Activated CD8-positive, alpha-beta memory T cell treated with anti-CD3 and anti-CD28 coated beads, Interleukin-2, amount 10 ng/mL, durations not matched to agents 7 days and 5 days (primary cell): ENCODE measurements at regions not wholly inside any gene's neighbourhood (a gene's known extent, or its start where the extent isn't known, plus 50 kb on each side); places are given as distances from the start of the nearest gene placed in this dataset.

Experiments
- ATAC-seq: fragments of 150-1000 bp; cut with Tn5 transposase; one replicate; pipeline ENCODE4 v1.10.0; 2021; ENCODE audit warnings: moderate library complexity
- CTCF ChIA-PET: fragments of 350-600 bp; sonication (Branson Sonifier 250); formaldehyde crosslinking; loops from one replicate; lab custom pipeline; 2021; ENCODE audit warnings: antibody characterized with exemption; lab: Charles Lee
- DNase-seq: peaks from one replicate; pipeline ENCODE4 v3.0.0-alpha.2; 2020
- H3K27ac Mint-ChIP-seq: one replicate; pipeline ENCODE4 v1.8.0; 2021; ENCODE audit warnings: mild to moderate bottlenecking, mixed read lengths
- H3K27me3 Mint-ChIP-seq: one replicate; pipeline ENCODE4 v1.8.0; 2021; ENCODE audit warnings: mixed read lengths
- H3K36me3 Mint-ChIP-seq: one replicate; pipeline ENCODE4 v1.8.0; 2021; ENCODE audit warnings: mild to moderate bottlenecking, mixed read lengths
- H3K4me1 Mint-ChIP-seq: one replicate; pipeline ENCODE4 v1.8.0; 2021; ENCODE audit warnings: mixed read lengths
- H3K4me3 Mint-ChIP-seq: one replicate; pipeline ENCODE4 v1.8.0; 2021; ENCODE audit warnings: mild to moderate bottlenecking, moderate library complexity, mixed read lengths
- H3K9me3 Mint-ChIP-seq: one replicate; pipeline ENCODE4 v1.8.0; 2022; ENCODE audit warnings: low read depth, mixed read lengths

- H3K4me1 Mint-ChIP-seq, result no peaks in the 10 kb centered on the region
- no peaks in the 10 kb centered on the region for H3K27me3 Mint-ChIP-seq
- CTCF ChIA-PET, result no interaction called here
- H3K27ac Mint-ChIP-seq, result no peak overlapping the region
- ATAC-seq (no peak), DNase-seq (no peak)
- H3K9me3 Mint-ChIP-seq, result peaks cover 3% of the 10 kb centered on the region
- H3K4me3 Mint-ChIP-seq, result no peak overlapping the region
- no peaks in the 10 kb centered on the region for H3K36me3 Mint-ChIP-seq
Measured at GRCh38 chr2:150700666-150701580, 213.5 kb upstream of the RND3 start.

GRCh38 chr2:150699218-150699617, 211.8 kb upstream of the RND3 start:
- H3K4me1 Mint-ChIP-seq, result no peaks in the 10 kb centered on the region
- ATAC-seq (no peak), DNase-seq (no peak)
- H3K4me3 Mint-ChIP-seq, result no peak overlapping the region
- no peaks in the 10 kb centered on the region for H3K27me3 Mint-ChIP-seq
- no peaks in the 10 kb centered on the region for H3K9me3 Mint-ChIP-seq
- no peaks in the 10 kb centered on the region for H3K36me3 Mint-ChIP-seq
- CTCF ChIA-PET, result no interaction called here
- H3K27ac Mint-ChIP-seq, result no peak overlapping the region

DNA sequence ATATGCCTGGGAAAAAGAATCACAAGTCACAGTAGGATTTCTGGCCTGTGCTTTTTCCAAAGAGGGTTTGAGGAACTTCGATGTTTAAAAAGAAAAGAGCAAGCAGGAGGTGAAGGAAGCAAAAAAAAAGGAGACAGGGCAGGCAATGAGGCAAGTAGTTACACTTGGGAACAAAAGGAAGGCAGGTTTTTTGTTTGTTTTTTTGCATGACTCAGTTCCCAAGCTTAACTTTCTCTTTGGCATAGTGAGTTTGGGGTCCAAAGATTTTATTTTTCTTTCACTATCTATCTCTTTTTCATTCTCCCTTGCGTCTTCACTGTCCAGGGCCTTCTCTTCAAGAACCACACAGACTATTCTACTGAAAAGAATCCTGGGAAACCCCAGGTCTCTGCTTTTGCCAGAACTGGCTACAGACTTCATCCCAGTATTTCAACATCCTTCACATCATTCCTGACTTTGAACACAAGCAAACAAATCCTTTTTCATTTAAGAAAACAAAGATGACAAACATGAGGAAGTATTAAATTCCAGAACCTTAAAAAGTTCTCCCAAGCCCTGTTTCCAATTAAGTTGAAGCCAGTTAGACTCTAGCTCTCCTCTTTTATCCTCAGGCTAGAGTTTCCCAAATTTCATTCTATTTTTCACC, 210.7 kb upstream of the RND3 start:
- Mint-ChIP-seq H3K27me3 (no peaks in the 10 kb centered on the region), H3K36me3 (no peaks in the 10 kb centered on the region), H3K4me3 (no peak overlapping the region), H3K4me1 (no peaks in the 10 kb centered on the region), H3K27ac (no peak overlapping the region), H3K9me3 (peaks cover 2% of the 10 kb centered on the region)
- no peak for DNase-seq
- no peak for ATAC-seq
- CTCF ChIA-PET, result no interaction called here

GRCh38 chr2:150697596-150697995, 210.1 kb upstream of the RND3 start:
- Mint-ChIP-seq H3K4me3 (no peak overlapping the region), H3K27ac (no peak overlapping the region), H3K4me1 (no peaks in the 10 kb centered on the region), H3K27me3 (no peaks in the 10 kb centered on the region), H3K36me3 (no peaks in the 10 kb centered on the region), H3K9me3 (peaks cover 2% of the 10 kb centered on the region)
- CTCF ChIA-PET, result no interaction called here
- DNase-seq, result no peak
- ATAC-seq, result no peak

- H3K9me3 Mint-ChIP-seq, result peaks cover 2% of the 10 kb centered on the region
- H3K4me1 Mint-ChIP-seq, result no peaks in the 10 kb centered on the region
- no peaks in the 10 kb centered on the region for H3K36me3 Mint-ChIP-seq
- no peak overlapping the region for H3K4me3 Mint-ChIP-seq
- CTCF ChIA-PET, result no interaction called here
- ATAC-seq (no peak), DNase-seq (no peak)
- H3K27ac Mint-ChIP-seq, result no peak overlapping the region
- H3K27me3 Mint-ChIP-seq, result no peaks in the 10 kb centered on the region
Measured at GRCh38 chr2:150695451-150696135, 208.1 kb upstream of the RND3 start.

- H3K27ac Mint-ChIP-seq, result no peak overlapping the region
- H3K4me3 Mint-ChIP-seq, result no peak overlapping the region
- no peaks in the 10 kb centered on the region for H3K36me3 Mint-ChIP-seq
- H3K4me1 Mint-ChIP-seq, result no peaks in the 10 kb centered on the region
- ATAC-seq (no peak), DNase-seq (no peak)
- peaks cover 2% of the 10 kb centered on the region for H3K9me3 Mint-ChIP-seq
- H3K27me3 Mint-ChIP-seq, result no peaks in the 10 kb centered on the region
- CTCF ChIA-PET, result no interaction called here
Measured at GRCh38 chr2:150693556-150693955, 206.1 kb upstream of the RND3 start.

DNA sequence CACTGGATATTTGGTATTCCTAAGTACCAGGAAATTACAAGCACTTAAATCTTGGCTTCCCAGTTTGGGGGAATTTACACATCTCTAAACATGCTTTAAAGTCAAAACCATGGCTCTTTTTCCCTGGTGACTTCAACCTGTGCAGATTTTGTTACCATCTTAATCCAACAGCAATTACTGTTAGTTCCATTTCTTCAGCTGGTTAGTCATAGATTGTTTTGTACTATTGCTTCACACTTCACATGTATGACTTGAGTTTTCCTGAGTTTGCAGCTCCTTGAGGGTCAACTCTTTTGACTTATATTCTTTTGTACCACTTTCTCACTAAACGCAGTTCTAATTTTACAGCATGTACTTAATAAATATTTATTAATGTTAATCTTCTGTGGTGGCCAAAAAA, 203.4 kb upstream of the RND3 start:
- Mint-ChIP-seq H3K27me3 (no peaks in the 10 kb centered on the region), H3K36me3 (no peaks in the 10 kb centered on the region), H3K27ac (no peak overlapping the region), H3K4me1 (no peaks in the 10 kb centered on the region), H3K9me3 (peaks cover 2% of the 10 kb centered on the region), H3K4me3 (no peak overlapping the region)
- CTCF ChIA-PET, result no interaction called here
- DNase-seq (no peak), ATAC-seq (no peak)

DNA sequence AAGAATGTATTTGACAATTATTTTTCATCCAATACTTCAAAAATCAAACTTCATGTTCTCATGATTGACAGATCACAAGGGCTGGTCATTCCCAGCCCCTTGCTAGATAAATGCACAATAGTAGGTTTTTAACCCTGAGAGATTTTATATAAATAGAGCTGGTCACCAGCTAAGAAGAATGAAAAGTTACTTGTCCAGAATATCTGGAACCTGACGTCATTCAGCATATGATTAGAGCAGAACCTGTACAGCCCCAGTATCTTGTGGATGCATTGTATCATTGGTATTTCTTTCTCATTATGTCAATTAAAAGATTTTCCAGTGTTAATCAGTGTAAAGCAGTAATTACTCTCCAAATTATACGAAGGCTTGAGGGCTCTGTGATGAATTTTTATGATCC, 202.8 kb upstream of the RND3 start:
- DNase-seq (no peak), ATAC-seq (no peak)
- Mint-ChIP-seq H3K9me3 (peaks cover 2% of the 10 kb centered on the region), H3K4me1 (no peaks in the 10 kb centered on the region), H3K27ac (no peak overlapping the region), H3K27me3 (no peaks in the 10 kb centered on the region), H3K36me3 (no peaks in the 10 kb centered on the region), H3K4me3 (no peak overlapping the region)
- CTCF ChIA-PET, result no interaction called here

DNA sequence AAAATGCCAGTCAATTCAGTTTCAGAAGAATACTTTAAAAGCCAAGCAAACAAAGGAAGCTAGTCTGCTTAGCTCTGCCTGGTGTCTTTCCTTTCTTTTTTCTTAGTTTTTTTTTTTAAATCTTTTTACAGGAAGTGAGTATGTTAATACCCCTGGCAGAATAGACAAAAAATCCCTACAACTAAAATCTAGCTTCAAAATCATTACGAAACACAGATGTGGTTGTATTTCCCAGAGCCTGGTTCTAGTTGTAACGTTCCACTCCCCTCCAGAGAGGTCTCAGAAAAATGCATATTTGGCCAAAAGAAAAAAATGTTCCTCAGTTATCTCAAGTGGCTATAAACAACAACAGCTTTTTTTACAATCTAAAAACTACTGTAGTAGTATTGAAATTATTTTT, 202.1 kb upstream of the RND3 start:
- H3K9me3 Mint-ChIP-seq, result peaks cover 2% of the 10 kb centered on the region
- DNase-seq (no peak), ATAC-seq (no peak)
- H3K4me1 Mint-ChIP-seq, result no peaks in the 10 kb centered on the region
- CTCF ChIA-PET, result no interaction called here
- H3K27me3 Mint-ChIP-seq, result no peaks in the 10 kb centered on the region
- no peak overlapping the region for H3K27ac Mint-ChIP-seq
- H3K4me3 Mint-ChIP-seq, result no peak overlapping the region
- no peaks in the 10 kb centered on the region for H3K36me3 Mint-ChIP-seq

- CTCF ChIA-PET, result no interaction called here
- Mint-ChIP-seq H3K4me1 (no peaks in the 10 kb centered on the region), H3K27me3 (no peaks in the 10 kb centered on the region), H3K36me3 (no peaks in the 10 kb centered on the region), H3K9me3 (no peaks in the 10 kb centered on the region), H3K27ac (no peak overlapping the region), H3K4me3 (no peak overlapping the region)
- DNase-seq (no peak), ATAC-seq (no peak)
Measured at GRCh38 chr2:150688016-150688415, 200.5 kb upstream of the RND3 start.

DNA sequence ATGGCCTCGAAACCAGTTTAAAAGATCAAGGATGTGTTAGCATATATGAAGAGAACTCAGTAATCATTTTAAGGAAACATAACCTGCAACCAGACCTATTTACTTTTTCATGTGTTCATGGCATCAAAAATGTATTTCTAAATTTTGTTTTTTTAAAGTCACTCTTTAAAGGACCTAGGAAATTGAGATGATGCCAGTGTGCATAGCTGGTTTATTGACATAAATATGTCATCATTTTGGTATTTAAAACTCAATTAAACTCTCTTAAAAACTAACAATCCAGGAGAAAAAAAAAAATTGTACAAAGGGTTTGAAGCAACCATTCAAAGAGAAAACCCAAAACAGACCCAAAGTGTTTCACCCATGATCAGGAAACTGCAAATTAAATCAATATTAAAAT, 198.9 kb upstream of the RND3 start:
- no peak for DNase-seq
- no peaks in the 10 kb centered on the region for H3K36me3 Mint-ChIP-seq
- ATAC-seq, result no peak
- no peaks in the 10 kb centered on the region for H3K9me3 Mint-ChIP-seq
- CTCF ChIA-PET, result no interaction called here
- H3K4me3 Mint-ChIP-seq, result no peak overlapping the region
- no peak overlapping the region for H3K27ac Mint-ChIP-seq
- no peaks in the 10 kb centered on the region for H3K27me3 Mint-ChIP-seq
- no peaks in the 10 kb centered on the region for H3K4me1 Mint-ChIP-seq

- no peak for DNase-seq
- H3K9me3 Mint-ChIP-seq, result no peaks in the 10 kb centered on the region
- H3K4me3 Mint-ChIP-seq, result no peak overlapping the region
- ATAC-seq, result no peak
- H3K36me3 Mint-ChIP-seq, result no peaks in the 10 kb centered on the region
- CTCF ChIA-PET, result no interaction called here
- no peaks in the 10 kb centered on the region for H3K27me3 Mint-ChIP-seq
- H3K4me1 Mint-ChIP-seq, result no peaks in the 10 kb centered on the region
- no peak overlapping the region for H3K27ac Mint-ChIP-seq
Measured at GRCh38 chr2:150681120-150681804, 193.8 kb upstream of the RND3 start.

GRCh38 chr2:150679456-150680120, 192.1 kb upstream of the RND3 start:
- no peak overlapping the region for H3K27ac Mint-ChIP-seq
- H3K27me3 Mint-ChIP-seq, result no peaks in the 10 kb centered on the region
- no peak for ATAC-seq
- H3K9me3 Mint-ChIP-seq, result no peaks in the 10 kb centered on the region
- no peaks in the 10 kb centered on the region for H3K36me3 Mint-ChIP-seq
- CTCF ChIA-PET, result no interaction called here
- no peak overlapping the region for H3K4me3 Mint-ChIP-seq
- no peaks in the 10 kb centered on the region for H3K4me1 Mint-ChIP-seq
- no peak for DNase-seq
